Fibroblast of skin of left quadriceps (primary cell): ENCODE measurements at regions not wholly inside any gene's neighbourhood (a gene's known extent, or its start where the extent isn't known, plus 50 kb on each side); places are given as distances from the start of the nearest gene placed in this dataset.

Experiments
- DNase-seq, 2 experiments: peaks; one replicate each; pipeline ENCODE4 v3.0.0-alpha.2; 2013; ENCODE audit warnings: low read depth in 2 of 2

GRCh38 chr3:1823867-1824266 is 274.8 kb upstream of the CNTN4 start:
- DNase-seq, result no peak

- no peak for DNase-seq
Measured at GRCh38 chr3:1824359-1824758, 274.3 kb upstream of the CNTN4 start.

DNA sequence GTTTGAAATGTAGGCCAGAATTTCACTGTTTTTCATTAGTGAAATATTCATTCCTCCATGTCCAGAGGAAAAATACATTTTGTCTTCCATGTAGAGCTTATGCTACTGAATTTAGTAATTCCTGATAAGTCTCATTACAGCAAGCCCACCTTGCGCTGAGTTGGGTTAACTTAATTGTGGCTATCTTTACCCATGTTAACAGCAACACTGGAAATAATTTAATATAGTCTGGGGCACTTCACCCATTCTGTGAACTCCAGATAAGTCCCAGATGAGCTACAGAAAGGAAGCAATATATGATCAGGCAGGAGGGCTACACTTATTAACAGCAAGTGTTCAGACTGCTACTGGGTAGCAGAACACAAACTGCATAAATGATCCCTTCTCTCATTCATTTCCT is 270.1 kb upstream of the CNTN4 start:
- DNase-seq, result no peak

GRCh38 chr3:1830851-1831250 is 267.8 kb upstream of the CNTN4 start:
- no peak for DNase-seq

- no peak for DNase-seq
Measured at GRCh38 chr3:1832395-1832794, 266.3 kb upstream of the CNTN4 start.

DNA sequence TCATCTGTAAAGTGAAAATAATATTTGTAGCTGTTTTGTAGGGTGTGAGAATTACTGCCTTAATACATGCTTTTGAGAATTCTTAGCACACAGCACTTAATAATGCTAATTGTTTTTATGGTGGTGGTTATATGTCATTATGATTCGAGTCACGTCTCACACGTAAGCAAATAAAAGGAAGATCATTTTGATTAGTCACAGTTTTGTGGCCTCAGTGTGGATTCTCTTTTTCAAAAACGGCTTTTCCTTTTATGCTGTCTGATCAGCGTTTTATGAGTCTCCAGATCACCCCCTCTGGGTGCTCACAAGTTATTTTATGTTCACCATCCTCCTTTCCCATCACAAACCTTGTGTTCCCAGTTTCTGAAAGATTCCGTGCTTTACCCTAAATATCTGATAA is 255.6 kb upstream of the CNTN4 start:
- no peak for DNase-seq

- DNase-seq, result no peak
Measured at GRCh38 chr3:1847571-1847970, 251.1 kb upstream of the CNTN4 start.

- DNase-seq, result no peak
Measured at GRCh38 chr3:1848935-1849334, 249.7 kb upstream of the CNTN4 start.

DNA sequence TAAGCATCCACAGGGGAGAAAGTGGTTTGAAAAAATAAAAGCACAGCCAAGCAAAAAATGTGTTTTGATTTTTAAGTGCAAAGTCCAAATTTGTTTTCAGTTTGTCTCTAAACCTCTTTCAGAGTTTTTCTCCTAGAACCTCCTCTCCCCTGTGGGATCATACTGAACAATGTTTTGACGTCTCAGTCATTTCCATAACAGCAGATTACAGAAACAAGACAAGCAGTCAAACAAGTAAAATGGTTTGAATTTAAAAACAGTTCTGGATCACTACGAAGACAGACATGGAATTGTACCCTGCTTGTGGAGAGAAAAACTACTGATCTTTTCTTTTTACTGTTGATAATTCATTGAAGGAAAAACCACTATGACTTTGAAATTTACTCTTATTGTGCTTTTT is 245.7 kb upstream of the CNTN4 start:
- DNase-seq, result no peak

- no peak for DNase-seq
Measured at GRCh38 chr3:1855841-1856240, 242.8 kb upstream of the CNTN4 start.

- no peak for DNase-seq
Measured at GRCh38 chr3:1870738-1871137, 227.9 kb upstream of the CNTN4 start.

- no peak for DNase-seq
Measured at GRCh38 chr3:1883534-1883933, 215.1 kb upstream of the CNTN4 start.

- no peak for DNase-seq
Measured at GRCh38 chr3:1892459-1892858, 206.2 kb upstream of the CNTN4 start.

- DNase-seq, result no peak
Measured at GRCh38 chr3:1902416-1902815, 196.2 kb upstream of the CNTN4 start.

DNA sequence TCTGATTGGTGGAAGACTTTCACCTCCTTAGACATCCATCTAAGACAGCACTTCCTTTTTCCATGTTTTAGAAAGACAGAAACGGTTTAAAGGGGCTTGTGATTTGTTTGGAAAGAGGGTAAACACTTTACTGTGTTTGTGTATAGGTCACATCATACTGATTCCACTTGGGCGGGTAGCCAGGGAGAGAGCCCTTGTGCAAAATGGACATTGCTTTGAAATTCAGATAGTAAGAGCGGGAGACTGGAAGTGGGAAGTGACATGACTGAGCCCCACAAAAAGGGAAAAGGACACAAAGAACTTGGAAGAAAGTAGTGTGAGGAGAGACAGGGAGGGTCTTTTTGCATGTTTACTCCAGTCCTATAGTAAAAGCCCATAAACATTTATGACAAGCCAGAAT is 195.6 kb upstream of the CNTN4 start:
- DNase-seq, result no peak

DNA sequence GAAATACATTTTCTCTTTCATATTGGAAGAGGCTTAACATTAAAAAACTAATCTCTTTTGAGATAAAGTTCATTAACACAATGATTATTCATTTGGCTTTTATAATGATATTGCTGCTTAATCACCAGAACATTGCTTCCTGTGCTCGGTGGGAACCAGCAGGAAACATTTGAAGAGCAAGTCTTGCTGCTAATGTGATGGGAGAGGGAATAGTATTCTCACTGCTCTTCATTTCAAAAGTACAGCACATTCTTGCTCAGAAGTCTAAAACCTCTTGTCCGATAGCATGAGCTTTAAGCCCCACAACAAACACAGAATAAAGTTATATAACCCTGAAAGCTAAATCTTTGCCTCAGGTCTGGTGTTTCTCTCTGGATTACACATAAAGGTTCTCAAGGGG is 190.8 kb upstream of the CNTN4 start:
- DNase-seq, result no peak

DNA sequence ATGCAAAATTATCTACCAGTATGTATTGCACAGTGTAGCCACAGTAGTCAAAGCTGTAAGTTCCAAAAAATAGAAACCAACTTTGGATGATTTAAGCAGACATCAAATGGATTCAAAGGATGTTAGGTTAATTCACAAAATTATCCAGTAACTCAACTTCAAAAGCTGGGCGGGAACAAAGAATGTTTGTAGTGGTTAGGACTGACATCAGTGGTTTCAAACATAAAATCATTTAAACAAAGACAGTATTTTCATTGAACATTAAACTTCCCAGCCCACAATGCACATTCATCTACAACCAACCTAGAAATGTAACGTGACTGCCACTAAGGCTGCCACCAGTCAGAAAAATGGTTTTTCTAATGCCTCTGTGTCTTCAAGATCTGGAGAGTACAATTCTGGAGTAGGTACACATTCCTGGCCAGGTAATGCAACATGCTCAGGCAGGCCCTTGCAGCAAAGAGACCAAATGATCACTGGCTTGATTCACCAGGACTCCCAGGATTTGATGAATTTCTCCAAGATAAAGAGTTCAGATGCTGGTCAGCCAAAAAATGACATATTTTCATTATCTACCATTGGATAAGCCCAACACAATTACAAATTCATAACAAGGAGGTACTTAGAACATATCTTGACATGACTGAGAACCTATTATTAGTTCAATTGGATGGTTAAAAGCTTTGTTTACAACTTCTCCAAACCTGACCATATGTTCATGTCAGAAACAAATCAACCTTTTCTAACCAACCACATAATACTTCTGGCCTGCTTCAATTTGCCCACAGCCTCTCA is 189.8 kb upstream of the CNTN4 start:
- DNase-seq, result no peak

DNA sequence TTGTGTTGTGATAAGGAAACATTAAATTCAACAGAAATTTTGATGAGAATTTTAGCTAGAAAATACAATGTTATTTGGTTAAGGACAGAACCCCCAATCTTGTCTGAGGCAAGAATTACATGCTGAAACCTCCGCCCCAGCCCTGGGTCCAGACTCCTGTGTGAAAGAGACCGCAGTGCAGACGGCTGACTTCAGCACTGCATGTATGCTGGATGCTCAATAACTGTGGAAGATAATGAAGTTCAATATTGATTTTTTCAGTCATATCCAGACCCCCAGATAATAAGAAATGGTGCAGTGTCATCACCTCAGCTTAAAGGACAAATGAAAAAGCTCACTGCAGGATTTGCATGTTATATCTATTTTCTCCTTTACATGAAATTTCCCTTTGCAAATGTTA is 188.3 kb upstream of the CNTN4 start:
- DNase-seq, result no peak

DNA sequence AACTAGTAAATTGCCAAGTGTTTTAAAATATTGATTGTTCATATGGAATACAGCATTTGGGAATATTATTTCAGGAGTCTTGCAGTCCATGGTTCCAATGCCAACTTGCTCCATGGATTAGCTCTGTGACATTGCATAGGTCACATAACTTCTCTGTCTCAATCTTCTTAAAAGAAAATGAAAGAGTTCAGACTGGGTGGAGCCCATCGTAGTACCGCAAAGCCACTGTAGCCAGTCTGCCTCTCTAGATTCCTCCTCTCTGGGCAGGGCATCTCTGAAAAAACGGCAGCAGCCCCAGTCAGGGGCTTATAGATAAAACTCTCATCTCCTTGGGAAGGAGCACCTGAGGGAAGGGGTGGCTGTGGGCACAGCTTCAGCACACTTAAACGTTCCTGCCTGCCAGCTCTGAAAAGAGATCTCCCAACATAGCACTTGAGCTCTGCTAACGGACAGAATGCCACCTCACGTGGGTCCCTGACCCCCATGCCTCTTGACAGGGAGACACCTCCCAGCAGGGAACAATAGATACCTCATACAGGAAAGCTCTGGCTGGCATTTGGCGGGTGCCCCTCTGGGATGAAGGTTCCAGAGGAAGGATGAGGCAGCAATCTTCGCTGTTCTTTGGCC is 168.8 kb upstream of the CNTN4 start:
- DNase-seq, result no peak

- DNase-seq, result no peak
Measured at GRCh38 chr3:1938975-1939374, 159.7 kb upstream of the CNTN4 start.

DNA sequence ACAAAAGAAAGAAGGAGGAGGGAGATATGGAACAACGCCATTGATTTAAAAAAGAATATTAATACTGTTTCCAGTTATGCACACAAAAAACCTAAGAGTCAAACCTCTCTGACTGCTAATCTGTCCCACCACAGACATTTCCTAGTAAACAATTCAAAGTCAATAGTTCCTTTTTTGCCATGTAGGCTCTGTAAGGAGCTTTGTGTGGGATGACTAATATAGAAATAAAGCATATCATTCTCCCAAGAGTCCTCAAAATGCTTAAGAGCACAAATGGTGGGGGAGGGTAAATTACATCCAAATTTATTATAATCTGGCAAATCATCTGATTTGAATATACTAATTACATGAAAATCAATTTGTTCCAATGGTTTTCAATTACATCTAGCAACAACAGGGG is 155.9 kb upstream of the CNTN4 start:
- DNase-seq, result no peak

DNA sequence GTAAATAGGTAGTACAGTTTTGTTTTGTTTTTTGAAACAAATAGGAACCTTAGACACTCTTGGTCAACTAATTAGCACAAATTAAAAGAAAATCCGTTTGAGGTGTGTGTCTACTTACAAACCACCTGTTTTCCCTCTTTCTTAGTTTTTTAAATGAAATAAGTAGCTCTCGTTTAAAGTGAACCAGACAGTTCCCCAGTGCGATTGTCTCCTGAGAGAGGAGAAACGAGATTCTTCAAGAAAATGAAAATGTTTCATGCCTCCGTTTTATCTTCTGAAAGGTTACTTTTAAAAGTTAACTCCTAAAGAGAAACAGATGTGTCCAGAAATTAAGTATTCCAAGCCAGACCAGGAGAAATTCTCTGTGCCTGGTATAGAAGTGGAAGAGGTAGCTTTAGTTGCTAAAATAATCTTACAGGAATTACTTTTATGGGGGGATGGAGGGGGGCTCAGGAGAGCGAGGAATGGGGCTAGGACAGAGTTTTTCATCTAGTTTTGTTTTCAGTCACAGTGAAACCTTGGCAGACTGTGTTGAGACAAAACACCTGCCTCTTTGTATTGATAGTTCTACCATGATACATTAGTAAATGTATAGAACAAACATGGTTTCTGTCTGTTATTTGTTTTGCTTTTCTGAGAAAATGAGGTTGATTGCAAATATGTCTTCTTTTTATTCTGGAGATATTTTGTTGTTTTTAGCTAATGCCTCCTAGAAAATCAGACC is 155.1 kb upstream of the CNTN4 start:
- DNase-seq, result no peak

GRCh38 chr3:1945698-1946097 is 153.0 kb upstream of the CNTN4 start:
- no peak for DNase-seq
